Upper lobe of left lung (tissue), 4 donors: ENCODE measurements at regions not wholly inside any gene's neighbourhood (a gene's known extent, or its start where the extent isn't known, plus 50 kb on each side); places are given as distances from the start of the nearest gene placed in this dataset.
"Not testable (repeated sequence)": the region's sequence is repeated elsewhere in the genome, so short reads cannot be mapped to it uniquely, and the experiment has no call there.

Experiments used
- CTCF ChIP-seq, 6 experiments: fragments of 450-650 bp in 4 of 6; fragments of 200-600 bp in 2 of 6; sonication (generic) in 2 of 6; IDR thresholded peaks; one replicate each; pipeline ENCODE4 v1.5.1; 2016 to 2019; ENCODE audit warnings: antibody characterized with exemption in 6 of 6
- POLR2A ChIP-seq, 4 donors: fragments of 450-650 bp; IDR thresholded peaks; one replicate each; pipeline ENCODE4 v1.5.1; 2016 to 2017; ENCODE audit warnings: antibody characterized with exemption in 4 of 4, mild to moderate bottlenecking in 2 of 4

GRCh38 chr14:86775896-86776295 is 1217.1 kb downstream of the GALC start:
- not testable (repeated sequence) for TF ChIP-seq CTCF, POLR2A (IDR thresholded peaks at IDR 0.05)
